H1 (cell line): ENCODE measurements at regions not wholly inside any gene's neighbourhood (a gene's known extent, or its start where the extent isn't known, plus 50 kb on each side); places are given as distances from the start of the nearest gene placed in this dataset.

Source experiments
- CTCF ChIA-PET: fragments of 300-600 bp; sonication (Branson Sonifier 250); formaldehyde crosslinking; loops from one replicate; lab custom pipeline; 2021; ENCODE audit not compliant: partially characterized antibody; lab: Charles Lee
- POLR2A ChIA-PET: fragments of 300-600 bp; sonication (Branson Sonifier 250); formaldehyde crosslinking; loops from one replicate; lab custom pipeline; 2021; ENCODE audit warnings: inconsistent platforms; ENCODE audit not compliant: partially characterized antibody; lab: Charles Lee
- DNase-seq, 2 experiments: peaks; one replicate each; pipeline versions ENCODE4 v3.0.0 to v3.0.0-alpha.2; 2010 to 2022; ENCODE audit warnings: low spot score in 2 of 2, low read depth in 1 of 2, mixed read lengths in 1 of 2
- FAIRE-seq: peaks from 2 replicates; lab custom pipeline; 2011; peaks lifted over from hg19 to GRCh38; lab: Jason Lieb, UNC
- H2AFZ ChIP-seq: 2 replicates; pipeline ENCODE4 v1.8.1; 2012; ENCODE audit warnings: low read length, inconsistent platforms
- H2AK5ac ChIP-seq: 2 replicates; pipeline ENCODE4 v1.6.1; 2013; ENCODE audit warnings: low read depth, low read length
- H2BK120ac ChIP-seq: replicated peaks from 2 replicates; pipeline ENCODE3; 2013; ENCODE audit warnings: low read depth, low read length, inconsistent platforms
- H2BK12ac ChIP-seq: 2 replicates; pipeline ENCODE4 v1.6.1; 2013; ENCODE audit warnings: low read depth, low read length
- H2BK15ac ChIP-seq: 2 replicates; pipeline ENCODE4 v1.6.1; 2013; ENCODE audit warnings: low read length
- H2BK20ac ChIP-seq: 2 replicates; pipeline ENCODE4 v1.6.1; 2013; ENCODE audit warnings: low read length
- H2BK5ac ChIP-seq: 2 replicates; pipeline ENCODE4 v1.6.1; 2013; ENCODE audit warnings: low read depth, low read length
- H3K14ac ChIP-seq: 2 replicates; pipeline ENCODE4 v1.6.1; 2013; ENCODE audit warnings: inconsistent platforms; ENCODE audit not compliant: insufficient read length
- H3K18ac ChIP-seq: 2 replicates; pipeline ENCODE4 v1.6.1; 2013; ENCODE audit warnings: low read length; ENCODE audit errors: extremely low read depth
- H3K23ac ChIP-seq: 2 replicates; pipeline ENCODE4 v1.6.1; 2013; ENCODE audit warnings: inconsistent platforms; ENCODE audit not compliant: insufficient read length
- H3K23me2 ChIP-seq: 2 replicates; pipeline ENCODE4 v1.6.1; 2013; ENCODE audit warnings: low read depth, low read length
- H3K27ac ChIP-seq: 2 replicates; pipeline ENCODE4 v1.6.1; 2011; ENCODE audit warnings: low read depth, low read length, inconsistent platforms
- H3K27me3 ChIP-seq, 4 experiments: replicated peaks in 1 of 4; 1 replicate in 1 of 4; 2 replicates in 3 of 4; pipeline versions ENCODE4 v1.6.1 to v1.8.1; 2011 to 2013; ENCODE audit warnings: low read length in 3 of 4, mild to moderate bottlenecking in 3 of 4, inconsistent platforms in 2 of 4, mixed read lengths in 2 of 4, moderate library complexity in 1 of 4; ENCODE audit not compliant: control insufficient read depth in 3 of 4, insufficient read depth in 3 of 4; ENCODE audit errors: extremely low read depth in 1 of 4
- H3K36me3 ChIP-seq, 4 experiments: 2 replicates each; pipeline versions ENCODE4 v1.6.1 to v1.8.1; 2011 to 2013; ENCODE audit warnings: mild to moderate bottlenecking in 4 of 4, low read length in 3 of 4, moderate library complexity in 2 of 4, control low read depth in 1 of 4, inconsistent platforms in 1 of 4; ENCODE audit not compliant: insufficient read depth in 4 of 4, control insufficient read depth in 2 of 4
- H3K4ac ChIP-seq: replicated peaks from 2 replicates; pipeline ENCODE3; 2013; ENCODE audit warnings: low read length, low read depth, mixed read lengths, inconsistent platforms; ENCODE audit not compliant: insufficient read length
- H3K4me1 ChIP-seq, 4 experiments: replicated peaks in 1 of 4; 1 replicate in 1 of 4; 2 replicates in 3 of 4; pipeline versions ENCODE4 v1.6.1 to v1.8.1; 2011 to 2013; ENCODE audit warnings: low read length in 3 of 4, inconsistent platforms in 2 of 4, mixed read lengths in 1 of 4; ENCODE audit not compliant: insufficient read depth in 4 of 4, control insufficient read depth in 3 of 4
- H3K4me2 ChIP-seq, 2 experiments: 2 replicates each; pipeline versions ENCODE4 v1.6.1 to v1.8.1; 2011 to 2013; ENCODE audit warnings: low read depth in 2 of 2, low read length in 2 of 2, control low read depth in 1 of 2, inconsistent platforms in 1 of 2, mild to moderate bottlenecking in 1 of 2; ENCODE audit not compliant: insufficient read depth in 1 of 2
- H3K4me3 ChIP-seq, 4 experiments: fragments of 200-600, 300-600 bp in 1 of 4; sonication (generic), shearing (Covaris generic), sonication (Bioruptor Twin) in 1 of 4; 2 replicates each; pipeline versions ENCODE4 v1.5.1 to v1.8.1; 2011 to 2016; ENCODE audit warnings: low read length in 4 of 4, low read depth in 3 of 4, control low read depth in 2 of 4, inconsistent platforms in 2 of 4, mild to moderate bottlenecking in 2 of 4, mixed read lengths in 1 of 4, moderate library complexity in 1 of 4; ENCODE audit not compliant: insufficient read depth in 2 of 4; ENCODE audit errors: extremely low read depth in 1 of 4
- H3K56ac ChIP-seq: replicated peaks from 2 replicates; pipeline ENCODE3; 2013; ENCODE audit warnings: low read depth, mild to moderate bottlenecking, mixed read lengths, low read length, inconsistent platforms; ENCODE audit not compliant: insufficient read length
- H3K79me1 ChIP-seq: 2 replicates; pipeline ENCODE4 v1.6.1; 2013; ENCODE audit warnings: low read depth, low read length, control low read depth
- H3K79me2 ChIP-seq, 2 experiments: 2 replicates each; pipeline versions ENCODE4 v1.6.1 to v1.8.1; 2012 to 2013; ENCODE audit warnings: low read length in 2 of 2, mild to moderate bottlenecking in 2 of 2, inconsistent platforms in 1 of 2; ENCODE audit not compliant: insufficient read depth in 2 of 2, control insufficient read depth in 1 of 2
- H3K9ac ChIP-seq, 4 experiments: replicated peaks in 1 of 4; 1 replicate in 1 of 4; 2 replicates in 3 of 4; pipeline versions ENCODE4 v1.6.1 to v1.8.1; 2011 to 2013; ENCODE audit warnings: low read depth in 3 of 4, low read length in 3 of 4, control low read depth in 2 of 4, mild to moderate bottlenecking in 2 of 4, moderate library complexity in 2 of 4, inconsistent platforms in 1 of 4; ENCODE audit errors: extremely low read depth in 1 of 4
- H3K9me3 ChIP-seq, 2 experiments: 2 replicates each; pipeline versions ENCODE4 v1.6.1 to v1.8.1; 2012 to 2013; ENCODE audit warnings: mild to moderate bottlenecking in 2 of 2, moderate library complexity in 2 of 2, control low read depth in 1 of 2, inconsistent platforms in 1 of 2, low read depth in 1 of 2, low read length in 1 of 2, mixed read lengths in 1 of 2; ENCODE audit not compliant: insufficient read depth in 2 of 2
- H4K20me1 ChIP-seq, 2 experiments: replicated peaks in 1 of 2; 2 replicates each; pipeline versions ENCODE3 to v1.8.1; 2011 to 2013; ENCODE audit warnings: inconsistent platforms in 2 of 2, low read length in 2 of 2, mild to moderate bottlenecking in 1 of 2; ENCODE audit not compliant: insufficient read depth in 2 of 2, control insufficient read depth in 1 of 2
- H4K5ac ChIP-seq: 2 replicates; pipeline ENCODE4 v1.6.1; 2013; ENCODE audit warnings: low read length, low read depth, mixed read lengths, inconsistent platforms; ENCODE audit not compliant: insufficient read length
- H4K8ac ChIP-seq: 2 replicates; pipeline ENCODE4 v1.8.0; 2013; ENCODE audit warnings: mild to moderate bottlenecking, moderate library complexity, low read length, inconsistent platforms; ENCODE audit not compliant: insufficient read depth; ENCODE audit errors: extremely low read depth
- H4K91ac ChIP-seq: replicated peaks from 2 replicates; pipeline ENCODE3; 2013; ENCODE audit warnings: low read length, mixed read lengths, inconsistent platforms; ENCODE audit not compliant: insufficient read length
- CEBPB ChIP-seq: IDR thresholded peaks from 2 replicates; pipeline ENCODE4 v1.6.1; 2012; ENCODE audit warnings: low read depth, low read length
- USF2 ChIP-seq: IDR thresholded peaks from 2 replicates; pipeline ENCODE4 v1.6.1; 2011; ENCODE audit warnings: low read length, improper control_type of control experiment
- WGBS, 2 experiments: shearing (Covaris generic) in 1 of 2; methylation state at CpG; one replicate each; pipeline versions ENCODE4 v1.1.6 to v1.1.7; 2013 to 2015; ENCODE audit warnings: low lambda C conversion rate in 2 of 2, mixed read lengths in 2 of 2, inconsistent platforms in 1 of 2, low coverage in 1 of 2, missing lambda C conversion rate in 1 of 2; ENCODE audit not compliant: insufficient replicate concordance in 2 of 2, insufficient coverage in 1 of 2, insufficient read length in 1 of 2; ENCODE audit errors: extremely low coverage in 1 of 2, missing lambda C conversion rate in 1 of 2; 5-methylcytosine and 5-hydroxymethylcytosine counted together

- H3K18ac ChIP-seq = no peak overlapping the region
- no peaks in the 10 kb centered on the region for H3K79me2 ChIP-seq
- H3K9ac ChIP-seq = no peak overlapping the region
- no peak overlapping the region for H3K4me2 ChIP-seq
- H2BK12ac ChIP-seq = no peak overlapping the region
- no peak overlapping the region for H3K14ac ChIP-seq
- no peak overlapping the region for H4K5ac ChIP-seq
- H3K4me3 ChIP-seq = no peak overlapping the region
- H2BK120ac ChIP-seq = no peak overlapping the region
- H3K56ac ChIP-seq = no peak overlapping the region
- no peak overlapping the region for H2AFZ ChIP-seq
- H4K8ac ChIP-seq = no peak overlapping the region
- no peaks in the 10 kb centered on the region for H3K27me3 ChIP-seq
- H2BK15ac ChIP-seq = no peak overlapping the region
- H2BK20ac ChIP-seq = no peak overlapping the region
- 100% methylated on average over 1 of the region's 1 CpG; no CpG with 5 or more reads in 1 of the 2 experiments for WGBS, 2 experiments
- FAIRE-seq (no peak), DNase-seq (no peak)
- CTCF ChIA-PET = no interaction called here
- no peak overlapping the region for H3K4ac ChIP-seq
- H3K79me1 ChIP-seq = no peaks in the 10 kb centered on the region
- H4K20me1 ChIP-seq = no peaks in the 10 kb centered on the region
- peak; percentile 87 for TF ChIP-seq CEBPB
- TF ChIP-seq USF2 = no peak
- H2AK5ac ChIP-seq = no peak overlapping the region
- H3K27ac ChIP-seq = no peak overlapping the region
- no peaks in the 10 kb centered on the region for H3K36me3 ChIP-seq
- POLR2A ChIA-PET = no interaction called here
- no peaks in the 10 kb centered on the region for H3K4me1 ChIP-seq
- H2BK5ac ChIP-seq = no peak overlapping the region
- H4K91ac ChIP-seq = no peak overlapping the region
- H3K23ac ChIP-seq = no peak overlapping the region
- no peaks in the 10 kb centered on the region for H3K23me2 ChIP-seq
- H3K9me3 ChIP-seq = no peaks in the 10 kb centered on the region
Measured at GRCh38 chr5:68074048-68074632, 141.4 kb upstream of the PIK3R1 start.
